H9 (cell line): ENCODE measurements at regions not wholly inside any gene's neighbourhood (a gene's known extent, or its start where the extent isn't known, plus 50 kb on each side); places are given as distances from the start of the nearest gene placed in this dataset.

ENCODE experiments used
- DNase-seq: peaks from one replicate; pipeline ENCODE4 v3.0.0-alpha.2; 2017
- H2AFZ ChIP-seq: one replicate; pipeline ENCODE4 v1.6.1; 2013; ENCODE audit warnings: mild to moderate bottlenecking, low read length, control low read depth, moderate library complexity
- H2AK5ac ChIP-seq: 2 replicates; pipeline ENCODE4 v1.6.1; 2013; ENCODE audit warnings: low read length, control low read depth, mixed read lengths; ENCODE audit not compliant: insufficient read length
- H2BK120ac ChIP-seq: one replicate; pipeline ENCODE4 v1.6.1; 2013; ENCODE audit warnings: low read depth, mild to moderate bottlenecking, low read length, control low read depth, inconsistent platforms; ENCODE audit not compliant: poor library complexity, severe bottlenecking
- H2BK12ac ChIP-seq: 2 replicates; pipeline ENCODE4 v1.6.1; 2013; ENCODE audit warnings: low read length, control low read depth, mixed read lengths, low read depth; ENCODE audit not compliant: insufficient read length
- H2BK15ac ChIP-seq: 2 replicates; pipeline ENCODE4 v1.6.1; 2013; ENCODE audit warnings: low read depth, low read length, control low read depth
- H2BK20ac ChIP-seq: one replicate; pipeline ENCODE4 v1.6.1; 2013; ENCODE audit warnings: low read depth, mild to moderate bottlenecking, low read length, control low read depth, inconsistent platforms; ENCODE audit not compliant: poor library complexity, severe bottlenecking
- H2BK5ac ChIP-seq: 2 replicates; pipeline ENCODE4 v1.6.1; 2013; ENCODE audit warnings: low read length, control low read depth, mixed read lengths; ENCODE audit not compliant: insufficient read length
- H3K14ac ChIP-seq: 2 replicates; pipeline ENCODE4 v1.6.1; 2013; ENCODE audit warnings: low read length, control low read depth; ENCODE audit not compliant: insufficient read depth
- H3K18ac ChIP-seq: 2 replicates; pipeline ENCODE4 v1.6.1; 2013; ENCODE audit warnings: low read depth, mild to moderate bottlenecking, mixed read lengths, low read length, control low read depth; ENCODE audit not compliant: insufficient read length
- H3K23ac ChIP-seq: 2 replicates; pipeline ENCODE4 v1.6.1; 2013; ENCODE audit warnings: low read length, control low read depth, mixed read lengths, low read depth; ENCODE audit not compliant: insufficient read length
- H3K23me2 ChIP-seq: 2 replicates; pipeline ENCODE4 v1.6.1; 2013; ENCODE audit warnings: low read depth, mild to moderate bottlenecking, mixed read lengths, low read length, control low read depth; ENCODE audit not compliant: insufficient read length, poor library complexity, severe bottlenecking
- H3K27ac ChIP-seq: 2 replicates; pipeline ENCODE4 v1.5.1; 2013; ENCODE audit warnings: low read length, control low read depth, mixed read lengths, low read depth; ENCODE audit not compliant: insufficient read length
- H3K27me3 ChIP-seq: 2 replicates; pipeline ENCODE4 v1.6.1; 2013; ENCODE audit warnings: low read length, control low read depth, inconsistent platforms; ENCODE audit not compliant: insufficient read depth
- H3K4ac ChIP-seq: 2 replicates; pipeline ENCODE4 v1.6.1; 2013; ENCODE audit warnings: low read depth, mild to moderate bottlenecking, control low read depth, inconsistent platforms, low read length, moderate library complexity
- H3K4me1 ChIP-seq: 2 replicates; pipeline ENCODE4 v1.6.1; 2013; ENCODE audit warnings: low read length, control low read depth, inconsistent platforms; ENCODE audit not compliant: insufficient read depth
- H3K4me2 ChIP-seq: 2 replicates; pipeline ENCODE4 v1.6.1; 2013; ENCODE audit warnings: low read length, control low read depth, mixed read lengths; ENCODE audit not compliant: insufficient read length, insufficient read depth
- H3K56ac ChIP-seq: 2 replicates; pipeline ENCODE4 v1.6.1; 2013; ENCODE audit warnings: low read depth, mild to moderate bottlenecking, mixed read lengths, low read length, control low read depth; ENCODE audit not compliant: insufficient read length
- H3K79me1 ChIP-seq: 2 replicates; pipeline ENCODE4 v1.6.1; 2013; ENCODE audit warnings: low read depth, mild to moderate bottlenecking, moderate library complexity, low read length, control low read depth, inconsistent platforms; ENCODE audit not compliant: insufficient read depth, poor library complexity, severe bottlenecking
- H3K79me2 ChIP-seq: 2 replicates; pipeline ENCODE4 v1.6.1; 2013; ENCODE audit warnings: low read length, control low read depth, inconsistent platforms; ENCODE audit not compliant: insufficient read depth
- H3K9ac ChIP-seq: 2 replicates; pipeline ENCODE4 v1.6.1; 2013; ENCODE audit warnings: low read length, control low read depth, mixed read lengths; ENCODE audit not compliant: insufficient read length; ENCODE audit errors: extremely low read depth
- H3K9me3 ChIP-seq: one replicate; pipeline ENCODE4 v1.6.1; 2013; ENCODE audit warnings: low read depth, low read length, inconsistent platforms; ENCODE audit not compliant: control insufficient read depth
- H3T11ph ChIP-seq: one replicate; pipeline ENCODE4 v1.6.1; 2013; ENCODE audit warnings: mild to moderate bottlenecking, low read length, control low read depth, inconsistent platforms
- H4K20me1 ChIP-seq: one replicate; pipeline ENCODE4 v1.6.1; 2013; ENCODE audit not compliant: control insufficient read depth, insufficient read length, insufficient read depth
- H4K5ac ChIP-seq: 2 replicates; pipeline ENCODE4 v1.6.1; 2013; ENCODE audit warnings: low read depth, mild to moderate bottlenecking, mixed read lengths, low read length, control low read depth; ENCODE audit not compliant: insufficient read length
- H4K8ac ChIP-seq: replicated peaks from 2 replicates; pipeline ENCODE4 v1.6.1; 2013; ENCODE audit warnings: low read length, control low read depth, mixed read lengths, low read depth; ENCODE audit not compliant: insufficient read length
- H4K91ac ChIP-seq: 2 replicates; pipeline ENCODE4 v1.6.1; 2013; ENCODE audit warnings: low read depth, mild to moderate bottlenecking, moderate library complexity, mixed read lengths, low read length, control low read depth; ENCODE audit not compliant: insufficient read length
- H3K27ac Mint-ChIP-seq, 3 experiments: 2 replicates in 2 of 3; 3 replicates in 1 of 3; pipeline ENCODE4 v1.8.0; 2020 to 2021; ENCODE audit warnings: mixed read lengths in 3 of 3, mild to moderate bottlenecking in 1 of 3, moderate library complexity in 1 of 3
- H3K27me3 Mint-ChIP-seq: 2 replicates; pipeline ENCODE4 v1.8.0; 2021; ENCODE audit warnings: low read depth, mild to moderate bottlenecking, moderate library complexity, mixed read lengths
- H3K36me3 Mint-ChIP-seq, 3 experiments: 2 replicates in 2 of 3; 3 replicates in 1 of 3; pipeline ENCODE4 v1.8.0; 2020 to 2021; ENCODE audit warnings: low read depth in 3 of 3, mixed read lengths in 3 of 3; ENCODE audit not compliant: insufficient read depth in 1 of 3
- H3K4me1 Mint-ChIP-seq, 2 experiments: 2 replicates each; pipeline ENCODE4 v1.8.0; 2020; ENCODE audit warnings: mixed read lengths in 2 of 2
- H3K4me3 Mint-ChIP-seq, 2 experiments: 2 replicates in 1 of 2; 3 replicates in 1 of 2; pipeline ENCODE4 v1.8.0; 2020 to 2021; ENCODE audit warnings: mild to moderate bottlenecking in 2 of 2, mixed read lengths in 2 of 2, moderate library complexity in 1 of 2
- H3K9me3 Mint-ChIP-seq, 2 experiments: 2 replicates in 1 of 2; 3 replicates in 1 of 2; pipeline ENCODE4 v1.8.0; 2020; ENCODE audit warnings: mild to moderate bottlenecking in 2 of 2, mixed read lengths in 2 of 2, moderate library complexity in 1 of 2
- CTCF ChIP-seq: fragments of 200-600 bp; sonication (generic); conservative IDR thresholded peaks from 3 replicates; pipeline ENCODE4 v1.8.0; 2021; ENCODE audit warnings: antibody characterized with exemption, mild to moderate bottlenecking

- Histone ChIP-seq H3K79me1 (no peaks in the 10 kb centered on the region), H3K9ac (no peak overlapping the region), H2BK12ac (no peak overlapping the region), H4K91ac (no peak overlapping the region), H3K79me2 (no peaks in the 10 kb centered on the region), H4K20me1 (no peaks in the 10 kb centered on the region), H2AK5ac (no peak overlapping the region), H2BK5ac (no peak overlapping the region), H4K8ac (no peak overlapping the region), H3K18ac (no peak overlapping the region), H3K27me3 (no peaks in the 10 kb centered on the region), H2BK15ac (no peak overlapping the region), H2BK120ac (no peak overlapping the region), H3K56ac (no peak overlapping the region), H2AFZ (no peak overlapping the region), H3K9me3 (no peaks in the 10 kb centered on the region), H2BK20ac (no peak overlapping the region), H3K4ac (no peak overlapping the region), H3K23ac (no peak overlapping the region), H3T11ph (no peak overlapping the region), H3K23me2 (no peaks in the 10 kb centered on the region), H4K5ac (no peak overlapping the region), H3K14ac (no peak overlapping the region), H3K4me2 (no peak overlapping the region), H3K4me1 (no peaks in the 10 kb centered on the region), H3K27ac (no peak overlapping the region)
- H3K4me3 Mint-ChIP-seq = no peak overlapping the region
- TF ChIP-seq CTCF = no peak
- no peaks in the 10 kb centered on the region for H3K4me1 Mint-ChIP-seq
- no peaks in the 10 kb centered on the region for H3K9me3 Mint-ChIP-seq
- no peak for DNase-seq
- H3K27me3 Mint-ChIP-seq = no peaks in the 10 kb centered on the region
- no peak overlapping the region for H3K27ac Mint-ChIP-seq
- H3K36me3 Mint-ChIP-seq = no peaks in the 10 kb centered on the region
Observed at GRCh38 chr5:121100931-121101330, 636.8 kb downstream of the PRR16 start.
